C1 segment of cervical spinal cord (tissue), 14 donors: ENCODE measurements at regions not wholly inside any gene's neighbourhood (a gene's known extent, or its start where the extent isn't known, plus 50 kb on each side); places are given as distances from the start of the nearest gene placed in this dataset.

ENCODE experiments used
- DNase-seq, 14 donors: peaks; one replicate each; lab custom pipeline; 2025; lab: John Stamatoyannopoulos, UW

GRCh38 chr6:137353842-137354397 lies 134.7 kb upstream of the IFNGR1 start:
- DNase-seq, result no peak

- DNase-seq, result no peak
These were observed 134.2 kb upstream of the IFNGR1 start for GRCh38 chr6:137353346-137353745.

GRCh38 chr6:137352859-137353258 lies 133.7 kb upstream of the IFNGR1 start:
- no peak for DNase-seq

- DNase-seq, result no peak
These were observed 132.7 kb upstream of the IFNGR1 start for GRCh38 chr6:137351890-137352289.

- no peak for DNase-seq
These were observed 131.7 kb upstream of the IFNGR1 start for GRCh38 chr6:137350857-137351256.

- DNase-seq, result peak in 8 of 14 donors; percentile 11 to 71 (median 46)
These were observed 131.0 kb upstream of the IFNGR1 start for GRCh38 chr6:137349856-137350830.

GRCh38 chr6:137348777-137349176 lies 129.6 kb upstream of the IFNGR1 start:
- no peak for DNase-seq

GRCh38 chr6:137343241-137343640 lies 124.1 kb upstream of the IFNGR1 start:
- no peak for DNase-seq

- DNase-seq, result peak in 3 of 14 donors; percentile 13 to 48 (median 35)
These were observed 123.5 kb upstream of the IFNGR1 start for GRCh38 chr6:137342607-137343190.

GRCh38 chr6:137341681-137342195 lies 122.6 kb upstream of the IFNGR1 start:
- DNase-seq, result peak in 12 of 14 donors; percentile 26 to 89 (median 66)

- no peak for DNase-seq
These were observed 120.9 kb upstream of the IFNGR1 start for GRCh38 chr6:137339929-137340559.

- no peak for DNase-seq
These were observed 115.7 kb upstream of the IFNGR1 start for GRCh38 chr6:137334884-137335283.

- DNase-seq, result no peak
These were observed 114.9 kb upstream of the IFNGR1 start for GRCh38 chr6:137334094-137334493.

- DNase-seq, result no peak
These were observed 113.6 kb upstream of the IFNGR1 start for GRCh38 chr6:137332637-137333280.

- no peak for DNase-seq
These were observed 104.7 kb upstream of the IFNGR1 start for GRCh38 chr6:137323860-137324259.

GRCh38 chr6:137320271-137320670 lies 101.1 kb upstream of the IFNGR1 start:
- DNase-seq, result no peak

- no peak for DNase-seq
These were observed 97.4 kb upstream of the IFNGR1 start for GRCh38 chr6:137316626-137317025.

- no peak for DNase-seq
These were observed 95.9 kb upstream of the IFNGR1 start for GRCh38 chr6:137315081-137315480.

GRCh38 chr6:137313928-137314855 lies 95.0 kb upstream of the IFNGR1 start:
- peak in 12 of 14 donors; percentile 4 to 72 (median 16) for DNase-seq

- DNase-seq, result no peak
These were observed 94.0 kb upstream of the IFNGR1 start for GRCh38 chr6:137313211-137313610.
